NCI-H510A treated with DMSO at 0.1 percent for 48 hours (cell line): ENCODE measurements at regions not wholly inside any gene's neighbourhood (a gene's known extent, or its start where the extent isn't known, plus 50 kb on each side); places are given as distances from the start of the nearest gene placed in this dataset.

Experiments
- DNase-seq: peaks from one replicate; lab custom pipeline; 2025; lab: John Stamatoyannopoulos, UW

DNA sequence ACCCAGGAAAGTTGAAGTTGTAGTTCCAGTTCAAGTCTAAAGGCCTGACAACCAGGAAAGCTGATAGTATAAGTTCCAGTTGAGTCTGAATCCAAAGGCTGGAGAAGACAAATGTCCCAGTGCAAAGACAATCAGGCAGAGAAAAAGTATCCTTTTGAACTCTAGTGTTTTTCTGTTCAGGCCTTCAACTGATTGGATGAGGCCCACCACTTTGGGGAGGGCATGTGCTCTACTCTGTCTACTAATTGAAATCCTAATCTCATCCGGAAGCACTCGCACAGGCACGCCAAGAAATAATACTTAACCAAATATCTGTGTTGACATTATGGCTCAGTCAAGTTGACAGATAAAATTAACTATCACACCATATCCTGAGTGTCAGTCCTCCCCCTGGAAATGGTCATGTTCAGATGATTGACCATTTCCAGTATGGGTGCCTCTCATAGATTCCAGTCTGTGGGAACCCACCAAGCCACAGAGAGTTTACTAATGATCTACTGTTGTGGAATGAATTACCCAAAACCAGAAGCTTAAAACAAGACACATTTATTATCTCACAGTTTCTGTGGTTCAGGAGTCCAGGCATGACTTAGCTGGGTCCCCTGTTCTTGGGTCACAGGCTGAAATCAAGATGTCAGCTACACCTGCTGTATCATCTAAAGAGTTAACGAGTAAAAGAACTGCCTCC is 296.3 kb upstream of the ZP4 start:
- DNase-seq = no peak

DNA sequence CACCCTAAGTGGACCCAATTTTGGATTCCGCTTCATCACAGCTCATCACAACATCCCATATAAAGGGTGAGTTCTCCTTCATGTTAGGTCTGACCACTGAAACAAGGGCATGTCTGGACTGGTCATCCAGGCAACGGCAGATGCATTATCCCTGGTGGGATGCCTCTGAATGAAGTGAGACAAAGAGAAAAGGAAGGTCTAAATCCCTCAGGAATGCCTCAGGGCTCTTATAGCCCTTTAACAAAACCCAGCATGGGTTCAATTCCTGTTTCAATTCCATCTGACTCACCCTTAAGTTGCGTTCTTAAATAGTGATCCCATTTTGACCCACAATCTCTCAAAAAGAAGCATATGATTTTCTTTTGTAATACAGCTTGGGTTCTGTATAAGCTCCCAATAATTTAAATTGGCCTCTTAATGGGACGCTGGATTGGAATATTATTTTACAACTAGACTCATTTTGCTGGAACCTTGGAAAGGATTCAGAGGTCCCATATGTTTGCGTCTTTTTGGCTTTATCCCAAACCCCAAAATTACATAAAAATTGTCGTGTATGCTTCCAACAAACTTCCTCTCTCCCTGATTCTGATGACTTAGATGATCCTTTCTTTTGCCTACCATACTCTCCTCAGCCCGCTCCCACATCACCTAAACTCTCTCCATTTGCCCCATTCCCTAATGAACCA is 287.4 kb upstream of the ZP4 start:
- no peak for DNase-seq

DNA sequence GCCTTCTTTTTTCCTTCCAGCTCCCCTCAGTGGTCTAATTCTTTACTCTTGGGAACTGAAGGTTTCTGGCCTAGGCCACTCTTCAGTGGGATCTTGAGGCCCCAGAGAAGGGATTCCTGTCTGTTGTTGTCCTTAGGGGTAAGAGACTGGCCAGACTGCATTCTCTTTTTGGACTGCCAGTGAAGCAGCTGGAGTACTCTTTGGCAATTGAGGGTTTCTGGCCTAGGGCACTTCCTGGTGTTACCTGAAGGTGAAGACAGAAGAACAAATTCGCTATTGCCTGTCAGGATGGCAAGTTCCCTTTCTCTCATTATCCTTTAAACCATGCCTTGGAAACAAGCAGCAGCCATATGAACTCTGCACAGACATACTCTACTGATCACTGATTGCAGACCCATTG is 286.6 kb upstream of the ZP4 start:
- no peak for DNase-seq

DNA sequence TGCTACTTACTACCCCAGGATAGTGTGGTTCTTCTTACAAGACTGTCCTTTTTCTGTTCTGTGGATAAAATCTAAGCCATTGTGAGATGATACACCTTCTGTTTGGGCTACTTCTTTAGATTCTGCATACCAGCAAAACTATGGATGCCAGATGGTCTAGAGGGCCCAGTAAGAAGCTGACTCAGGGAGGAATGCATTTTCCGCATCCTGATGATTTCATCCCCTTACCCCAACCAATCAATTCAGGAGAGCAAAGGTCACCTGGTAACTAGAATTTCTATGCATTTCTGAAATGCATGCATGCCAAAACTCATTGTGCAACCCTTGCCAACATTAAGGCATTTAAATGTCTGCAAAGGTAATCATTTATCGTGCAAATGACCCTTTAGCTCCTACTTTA is 285.7 kb upstream of the ZP4 start:
- no peak for DNase-seq

DNA sequence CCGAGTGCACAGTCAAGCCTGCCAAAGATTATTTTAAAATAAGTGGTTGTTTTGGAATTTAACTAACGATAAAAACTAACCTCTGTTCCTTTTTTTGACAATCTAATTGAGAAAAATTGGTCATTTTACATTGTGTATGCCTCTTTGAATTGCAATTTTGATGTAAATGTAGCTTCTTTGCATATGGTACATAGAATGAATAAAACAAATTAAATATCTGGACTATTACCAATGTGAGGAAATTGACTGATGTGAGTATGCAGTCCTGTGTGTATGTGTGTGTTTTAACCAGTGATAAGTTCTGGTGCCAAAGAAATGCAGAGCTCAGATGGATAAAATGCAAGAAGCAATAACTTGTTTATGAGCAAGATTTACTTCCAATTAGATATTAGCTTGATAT is 281.3 kb upstream of the ZP4 start:
- no peak for DNase-seq

DNA sequence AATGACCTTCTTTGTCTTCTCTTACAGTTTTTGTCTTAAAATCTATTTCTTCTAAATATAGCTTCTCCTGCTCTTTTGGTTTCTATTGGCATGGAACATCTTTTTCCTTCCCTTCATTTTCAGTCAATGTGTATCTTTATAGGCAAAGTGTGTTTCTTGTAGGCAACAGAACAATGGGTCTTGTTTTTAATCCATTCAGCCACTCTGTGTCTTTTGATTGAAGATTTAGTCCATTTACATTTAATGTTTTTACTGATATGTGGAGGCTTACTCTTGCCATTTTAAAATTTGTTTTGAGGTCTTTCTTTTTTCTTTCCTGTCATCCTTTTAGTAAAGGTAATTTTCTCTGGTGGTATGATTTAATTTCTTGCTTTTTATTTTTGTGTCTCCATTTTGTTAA is 271.2 kb upstream of the ZP4 start:
- no peak for DNase-seq

DNA sequence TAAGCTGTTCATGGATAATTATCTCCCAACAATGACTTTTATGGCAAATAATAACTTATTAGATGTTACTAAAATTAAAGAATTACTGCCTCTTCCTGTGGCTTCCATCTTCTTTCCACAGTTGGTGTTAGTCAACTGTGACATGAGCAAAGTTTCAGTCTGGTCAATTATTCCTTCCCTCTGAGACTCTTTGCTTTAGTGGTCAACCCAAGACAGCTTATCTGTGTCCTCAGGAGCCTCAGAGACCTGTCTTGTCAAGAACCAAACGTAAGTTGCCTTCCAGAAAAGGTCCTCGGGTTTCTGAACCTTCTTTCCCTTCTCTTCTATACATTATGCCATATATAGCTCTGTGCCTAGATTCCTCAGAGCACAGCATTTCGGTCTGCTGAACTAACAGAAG is 263.2 kb upstream of the ZP4 start:
- DNase-seq = no peak

DNA sequence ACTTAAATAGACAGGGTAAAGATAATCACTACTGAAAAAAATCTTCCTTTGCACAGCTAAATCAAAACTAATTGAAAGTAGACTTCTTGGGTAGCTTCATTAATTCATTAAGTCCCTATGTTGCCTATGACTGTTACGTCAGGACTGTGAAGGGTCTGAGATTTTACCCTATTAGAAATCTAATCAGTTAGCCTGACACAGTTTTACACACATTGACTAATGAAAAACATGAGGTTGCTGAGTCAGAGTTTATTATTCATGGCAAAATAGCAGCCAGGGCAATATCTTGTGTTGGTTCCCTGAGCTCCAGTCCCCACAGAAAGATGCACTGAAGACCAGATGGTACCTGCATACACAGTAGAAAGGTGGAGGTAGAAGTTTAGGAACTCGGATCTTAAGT is 262.5 kb upstream of the ZP4 start:
- no peak for DNase-seq

DNA sequence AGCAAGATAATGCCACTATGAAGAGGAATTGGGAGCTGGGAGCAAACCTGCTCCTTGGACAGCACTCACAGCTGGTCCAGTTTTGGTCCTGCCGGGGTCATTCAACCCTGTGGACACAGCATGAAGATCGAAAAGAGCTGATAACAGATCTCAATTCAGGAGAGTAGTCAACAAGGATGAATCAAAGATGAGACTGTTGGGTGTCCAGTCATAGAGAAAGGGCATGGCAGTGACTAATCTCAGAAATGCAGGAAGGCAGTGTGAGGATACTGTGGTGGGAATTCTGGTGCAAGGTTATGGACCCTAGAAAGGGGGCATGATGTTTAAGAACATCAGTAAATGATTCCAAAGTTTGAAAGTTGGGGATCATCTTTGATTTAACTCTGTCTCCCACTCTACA is 261.4 kb upstream of the ZP4 start:
- DNase-seq = no peak

DNA sequence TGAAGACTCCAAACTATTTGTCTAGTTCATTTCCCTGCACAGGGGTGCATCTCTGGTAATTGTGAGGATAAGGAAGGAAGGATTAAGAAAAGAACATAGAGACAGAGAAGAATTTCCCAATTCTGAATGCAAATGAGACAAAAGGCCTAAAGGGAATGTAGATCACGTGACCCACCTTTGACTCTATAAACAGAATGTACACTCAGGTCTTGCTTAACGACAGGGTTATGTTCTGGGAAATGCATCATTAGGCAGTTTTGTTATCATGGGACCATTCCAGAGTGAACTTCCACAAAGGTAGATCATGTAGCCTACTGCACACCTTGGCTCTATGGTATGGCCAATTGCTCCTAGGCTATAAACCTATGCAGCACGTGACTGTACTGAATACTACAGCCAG is 252.3 kb upstream of the ZP4 start:
- no peak for DNase-seq

DNA sequence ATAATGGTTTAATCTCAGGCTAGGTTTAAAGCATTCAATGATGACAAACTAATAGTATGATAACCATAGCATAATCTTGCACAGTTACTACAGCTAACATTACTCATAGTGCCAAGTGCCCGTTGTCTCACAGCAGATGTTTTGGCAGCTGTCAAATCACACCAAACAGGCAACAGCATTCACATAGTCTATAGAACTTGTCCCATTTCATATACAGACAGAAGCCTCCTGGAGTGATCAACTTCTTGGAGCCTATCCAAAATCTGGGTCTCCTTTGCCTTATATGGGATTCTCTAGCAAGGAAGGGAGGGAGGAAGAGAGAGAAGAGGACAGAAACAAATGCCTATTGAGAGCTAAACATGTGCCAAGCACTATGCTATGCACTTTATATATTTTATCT is 250.6 kb upstream of the ZP4 start:
- no peak for DNase-seq

DNA sequence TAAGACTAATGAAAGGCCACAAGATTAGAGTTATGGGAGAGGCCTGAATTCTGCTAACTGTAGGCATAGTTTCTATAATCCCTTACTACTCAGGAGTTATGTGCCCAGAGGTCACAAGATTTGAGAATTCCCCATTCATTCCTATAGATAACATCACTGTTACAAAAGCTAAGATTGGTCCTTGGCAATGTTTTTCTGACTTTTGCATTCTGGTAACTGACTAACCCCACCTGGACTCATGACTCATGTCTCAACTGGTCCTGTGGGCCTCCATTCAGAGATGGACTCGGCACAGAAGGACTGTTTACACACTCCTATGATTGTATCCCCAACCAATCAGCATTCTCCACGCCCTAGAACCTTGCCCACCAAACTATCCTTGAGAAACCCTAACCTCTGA is 249.0 kb upstream of the ZP4 start:
- no peak for DNase-seq

DNA sequence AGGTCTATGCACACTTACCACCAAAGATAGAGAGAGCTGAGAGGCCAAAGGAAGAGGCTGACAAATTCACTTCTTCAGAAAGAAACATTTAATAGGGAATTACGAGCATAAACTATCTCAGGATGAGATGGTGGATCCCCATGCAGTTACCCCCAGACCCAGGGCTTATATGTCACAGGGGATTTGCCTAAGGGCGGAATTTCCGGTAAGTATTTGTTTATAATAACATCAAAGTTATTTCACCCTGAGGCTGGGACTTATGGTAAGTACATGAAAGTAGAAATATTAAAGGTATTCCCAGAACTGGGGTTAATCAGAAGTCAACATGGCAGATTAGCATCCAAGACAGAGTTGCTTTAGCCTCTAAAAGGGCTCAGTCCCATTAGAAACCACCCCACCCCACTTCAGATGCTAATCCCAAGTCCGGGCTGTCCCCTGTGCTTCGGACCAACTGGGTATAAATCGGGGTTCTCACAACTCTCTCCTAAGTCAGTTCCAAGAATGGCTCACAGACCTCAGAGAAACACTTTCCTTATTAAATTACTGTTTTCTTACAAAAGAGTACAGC is 247.4 kb upstream of the ZP4 start:
- no peak for DNase-seq

DNA sequence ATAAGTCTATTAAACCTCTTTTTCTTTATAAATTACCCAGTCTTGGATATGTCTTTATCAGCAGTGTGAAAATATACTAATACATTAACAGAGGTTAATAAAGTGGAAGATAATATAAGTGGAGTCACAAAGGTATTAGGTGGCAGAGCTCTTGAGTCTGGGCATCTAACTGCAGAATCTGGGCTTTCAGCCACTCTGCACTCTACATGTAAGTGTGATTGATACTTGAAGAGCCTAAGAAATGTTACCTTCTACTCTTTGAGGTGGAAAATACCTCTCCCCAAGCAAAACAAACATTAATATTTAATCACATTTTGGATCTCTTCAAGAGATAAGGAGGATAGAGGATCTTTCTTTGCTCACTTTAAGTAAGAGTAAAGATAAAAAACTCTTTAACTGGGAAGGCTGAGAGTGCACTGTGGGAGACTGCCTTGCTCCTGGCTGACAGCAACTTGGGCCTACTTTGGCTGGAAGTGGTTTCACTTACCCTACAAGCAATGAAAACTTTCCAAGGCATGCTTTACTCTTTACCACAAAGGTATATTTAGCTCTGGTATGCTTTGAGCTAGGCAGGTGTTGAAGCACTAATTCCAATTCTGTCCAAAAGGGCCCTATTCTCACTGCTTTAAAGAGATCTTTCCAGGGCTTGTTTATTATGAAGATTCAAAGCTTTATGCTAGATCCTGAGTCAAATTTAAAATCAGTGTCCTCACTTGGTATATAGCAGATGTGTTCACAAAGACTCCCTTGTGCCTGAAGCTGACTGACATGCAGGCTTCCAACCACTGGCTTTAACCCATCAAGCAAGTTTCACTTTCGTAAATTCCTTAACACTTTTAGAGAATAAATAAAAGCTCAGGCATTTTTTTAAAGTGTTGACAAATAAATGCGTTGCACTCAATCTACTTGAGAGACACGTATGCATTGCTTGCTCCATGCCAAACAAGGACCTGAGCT is 245.3 kb upstream of the ZP4 start:
- no peak for DNase-seq

DNA sequence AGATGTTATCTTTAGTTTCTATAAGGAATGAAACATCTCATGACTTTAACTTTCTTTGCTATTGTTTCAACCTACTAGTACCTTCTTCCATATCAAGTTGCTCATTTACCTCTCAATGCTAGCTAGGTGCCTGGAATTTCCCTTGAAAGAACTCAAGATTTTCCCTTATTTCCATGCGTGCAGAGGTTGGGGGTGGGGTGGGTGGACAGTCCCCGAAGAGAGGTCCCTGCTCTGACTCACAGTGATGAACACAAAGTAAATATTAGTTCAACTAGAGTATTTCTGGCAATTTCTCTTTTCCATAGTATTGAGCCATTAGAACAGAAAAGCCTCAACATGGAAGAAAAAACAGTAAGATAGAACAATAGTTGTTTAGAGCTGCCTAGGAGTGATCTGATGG is 239.0 kb upstream of the ZP4 start:
- DNase-seq = no peak

DNA sequence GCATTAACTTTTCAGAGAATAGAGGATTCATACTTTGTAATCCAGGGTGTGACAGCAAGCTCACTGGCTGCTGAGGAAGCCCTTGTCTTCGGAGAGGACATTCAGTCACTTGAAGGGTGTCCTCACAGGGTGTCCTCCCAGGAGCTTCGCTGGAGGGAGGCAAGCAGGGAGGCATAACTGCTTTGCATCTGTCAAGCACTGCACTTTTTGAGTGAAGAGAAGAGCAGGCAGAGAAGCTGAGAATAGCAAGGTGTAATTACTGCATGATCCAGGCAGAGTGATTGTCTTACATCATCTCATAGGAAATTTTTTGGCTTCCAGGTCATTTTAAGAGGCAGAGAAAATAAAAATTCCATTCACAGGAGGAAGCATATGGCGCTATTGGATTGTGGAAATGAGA is 232.5 kb upstream of the ZP4 start:
- no peak for DNase-seq

DNA sequence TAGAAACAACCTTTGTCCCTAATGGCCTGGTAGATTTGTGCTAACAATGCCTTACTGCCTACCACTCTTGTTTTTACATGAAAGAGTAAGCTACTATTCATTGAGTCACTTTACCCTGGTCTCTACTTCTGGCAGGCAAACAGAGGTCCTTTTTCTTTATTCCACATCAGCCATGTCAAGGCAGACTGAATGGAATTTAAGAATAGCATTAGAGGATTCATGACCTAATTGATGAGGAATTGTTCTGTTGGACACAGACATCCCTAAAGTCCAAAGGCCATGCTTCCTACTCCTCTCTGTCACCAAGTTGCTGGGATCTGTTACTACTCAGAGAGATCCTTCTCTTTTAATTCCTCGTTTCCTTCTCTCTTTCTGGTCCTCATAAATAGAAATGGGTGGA is 229.1 kb upstream of the ZP4 start:
- no peak for DNase-seq

DNA sequence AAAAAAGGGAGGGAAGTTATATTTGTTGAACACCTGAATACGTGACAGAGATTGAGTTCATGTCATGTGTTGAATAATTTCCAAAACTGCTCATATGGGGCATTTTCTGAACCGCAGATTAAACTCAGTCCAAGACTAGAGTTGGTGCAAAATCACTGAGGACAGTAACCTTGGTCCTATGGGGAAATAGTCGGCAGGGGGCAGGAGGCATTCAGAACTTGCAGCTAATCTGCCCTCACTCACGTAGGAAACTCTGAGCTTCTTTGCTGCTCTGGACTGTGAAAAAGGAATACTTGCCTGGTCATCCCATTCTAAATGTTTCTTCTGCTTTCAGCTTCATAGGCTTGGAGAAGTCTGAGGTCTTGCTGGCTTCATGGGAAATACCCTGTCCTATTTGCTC is 228.3 kb upstream of the ZP4 start:
- DNase-seq = no peak

DNA sequence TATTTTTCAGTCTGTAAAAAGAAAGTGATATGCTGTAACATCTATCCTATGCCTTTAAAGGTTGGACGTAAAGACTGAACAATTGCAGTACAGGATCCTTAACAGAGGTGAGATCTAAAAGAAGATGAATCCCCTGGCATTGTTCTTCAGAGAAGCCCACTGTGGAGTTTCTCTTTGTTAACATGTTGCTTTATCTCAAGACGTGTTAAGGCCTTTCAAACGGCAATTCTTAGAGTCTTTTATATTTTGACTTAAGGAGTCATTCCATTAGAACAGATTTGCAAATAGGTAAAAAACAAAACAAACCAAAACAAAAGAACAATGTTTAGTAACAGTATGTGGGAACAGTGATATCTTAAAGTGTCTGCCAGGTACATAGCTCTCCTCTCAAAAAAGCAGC is 225.1 kb upstream of the ZP4 start:
- DNase-seq = no peak

DNA sequence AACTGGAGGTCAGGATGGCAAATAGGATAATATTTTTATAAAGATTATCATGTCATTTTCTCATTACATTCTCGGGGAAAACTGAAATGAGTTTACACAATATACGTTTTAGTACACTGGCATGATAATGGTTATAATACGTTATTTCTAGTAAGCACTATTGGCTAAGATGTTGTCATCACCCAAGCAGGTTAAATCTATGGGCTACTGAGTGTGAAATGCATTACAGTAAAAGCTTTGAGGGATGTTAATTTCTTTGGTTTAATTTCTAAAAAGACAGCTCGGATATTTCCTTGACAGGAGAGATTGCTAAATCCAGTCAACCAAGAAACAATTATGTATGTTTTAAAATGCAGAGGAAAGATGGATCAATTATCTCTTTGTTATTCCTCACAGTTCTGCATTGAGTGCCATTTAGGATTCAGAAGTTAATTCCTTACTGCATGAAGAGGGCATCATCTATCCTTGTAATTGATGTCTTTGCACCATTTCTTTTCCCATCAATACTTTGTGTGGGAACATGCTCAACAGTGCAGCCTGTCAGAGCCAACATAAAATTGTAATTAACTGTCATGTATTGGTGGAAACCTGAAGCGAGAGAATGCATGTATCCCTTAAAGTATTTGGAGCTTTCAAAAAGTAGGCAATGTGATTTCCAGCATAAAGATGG is 222.4 kb upstream of the ZP4 start:
- no peak for DNase-seq

DNA sequence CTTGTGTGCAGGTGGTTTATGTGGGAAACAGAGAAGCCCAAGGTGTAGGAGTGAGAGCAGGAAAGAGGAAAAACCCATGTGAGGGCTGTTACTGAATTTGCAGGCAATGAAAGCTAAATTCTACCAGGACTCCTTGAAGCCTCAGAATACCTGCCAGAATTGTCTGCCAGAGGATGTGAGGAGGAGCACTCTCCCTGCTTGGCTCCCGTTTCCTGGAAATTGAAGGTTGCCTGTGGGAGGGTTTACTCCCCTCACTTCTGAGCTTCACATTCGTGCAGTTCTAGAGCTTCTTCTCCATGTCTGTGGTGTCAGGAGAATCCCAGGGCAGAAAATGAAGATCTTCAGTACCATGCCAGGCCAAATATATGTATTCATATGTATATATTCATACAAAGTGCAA is 220.8 kb upstream of the ZP4 start:
- no peak for DNase-seq

DNA sequence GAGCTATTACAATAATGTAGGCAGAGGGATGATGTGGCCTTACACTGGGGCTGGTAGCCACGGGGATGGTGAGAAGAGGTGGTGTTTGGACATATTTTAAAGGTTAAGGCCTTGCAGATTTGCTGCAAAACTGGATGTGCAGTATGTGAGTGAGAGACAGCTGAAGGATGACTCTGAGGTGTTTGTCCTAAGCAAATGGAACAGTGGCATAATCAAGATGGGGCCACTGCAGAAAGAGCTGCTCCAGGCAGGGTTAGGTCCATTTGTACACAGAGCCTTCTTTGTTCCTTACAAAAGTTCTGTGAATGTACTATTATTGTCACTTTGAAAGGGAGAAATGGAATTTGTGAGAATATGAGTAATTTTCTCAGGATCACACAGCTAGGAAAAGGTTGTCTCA is 220.4 kb upstream of the ZP4 start:
- DNase-seq = no peak
